ENCODE measurements at regions not wholly inside any gene's neighbourhood (a gene's known extent, or its start where the extent isn't known, plus 50 kb on each side); places are given as distances from the start of the nearest gene placed in this dataset.

- no peak for TF ChIP-seq CTCF (IDR thresholded peaks at IDR 0.05; ENCODE audit: insufficient read depth, low read depth, low read length)
- no peak for TF ChIP-seq EZH2 (IDR thresholded peaks at IDR 0.05; ENCODE audit: insufficient read depth, low read length)
Measured at GRCh38 chr7:16178092-16178491, 243.2 kb downstream of the CRPPA start.

Data from astrocyte (in vitro differentiated cells and primary cell).